Chondrocyte (in vitro differentiated cells): ENCODE measurements at regions not wholly inside any gene's neighbourhood (a gene's known extent, or its start where the extent isn't known, plus 50 kb on each side); places are given as distances from the start of the nearest gene placed in this dataset.

Experiments
- DNase-seq: peaks from one replicate; pipeline ENCODE4 v3.0.0; 2021; ENCODE audit warnings: mixed read lengths, low spot score
- H3K27ac Mint-ChIP-seq: one replicate; pipeline ENCODE4 v1.8.0; 2021; ENCODE audit warnings: mild to moderate bottlenecking, moderate library complexity, mixed read lengths; ENCODE audit not compliant: unreplicated experiment
- H3K27me3 Mint-ChIP-seq: 2 replicates; pipeline ENCODE4 v1.8.0; 2021; ENCODE audit warnings: low read depth, mixed read lengths
- H3K36me3 Mint-ChIP-seq: 2 replicates; pipeline ENCODE4 v1.8.0; 2021; ENCODE audit warnings: low read depth, mixed read lengths
- H3K4me1 Mint-ChIP-seq: 2 replicates; pipeline ENCODE4 v1.8.0; 2021; ENCODE audit warnings: low read depth, mild to moderate bottlenecking, mixed read lengths
- H3K4me3 Mint-ChIP-seq: one replicate; pipeline ENCODE4 v1.8.0; 2021; ENCODE audit warnings: mild to moderate bottlenecking, moderate library complexity, mixed read lengths; ENCODE audit not compliant: unreplicated experiment
- H3K9me3 Mint-ChIP-seq: 2 replicates; pipeline ENCODE4 v1.8.0; 2021; ENCODE audit warnings: low read depth, mixed read lengths
- CTCF ChIP-seq: fragments of 200-600 bp; sonication (generic); IDR thresholded peaks from 2 replicates; pipeline ENCODE4 v1.5.0; 2021; ENCODE audit warnings: antibody characterized with exemption, mild to moderate bottlenecking, moderate library complexity

GRCh38 chr6:150482883-150483409 is 114.1 kb downstream of the IYD start:
- Mint-ChIP-seq H3K9me3 (peaks cover 2% of the 10 kb centered on the region), H3K36me3 (no peaks in the 10 kb centered on the region), H3K27me3 (peaks cover 1% of the 10 kb centered on the region), H3K4me3 (no peak overlapping the region), H3K27ac (no peak overlapping the region), H3K4me1 (peaks cover 6% of the 10 kb centered on the region)
- TF ChIP-seq CTCF = no peak
- no peak for DNase-seq

- TF ChIP-seq CTCF = no peak
- Mint-ChIP-seq H3K4me1 (no peaks in the 10 kb centered on the region), H3K27ac (no peak overlapping the region), H3K4me3 (no peak overlapping the region), H3K9me3 (peaks cover under 1% of the 10 kb centered on the region), H3K36me3 (no peaks in the 10 kb centered on the region), H3K27me3 (no peaks in the 10 kb centered on the region)
- DNase-seq = no peak
Measured at GRCh38 chr6:150485161-150485958, 114.3 kb upstream of the PLEKHG1 start.

- Mint-ChIP-seq H3K4me3 (no peak overlapping the region), H3K4me1 (no peaks in the 10 kb centered on the region), H3K27me3 (no peaks in the 10 kb centered on the region), H3K27ac (no peak overlapping the region), H3K36me3 (no peaks in the 10 kb centered on the region), H3K9me3 (no peaks in the 10 kb centered on the region)
- no peak for DNase-seq
- no peak for TF ChIP-seq CTCF
Measured at GRCh38 chr6:150486048-150486447, 113.6 kb upstream of the PLEKHG1 start.

GRCh38 chr6:150490586-150490985 is 109.1 kb upstream of the PLEKHG1 start:
- H3K9me3 Mint-ChIP-seq = peaks cover 2% of the 10 kb centered on the region
- H3K36me3 Mint-ChIP-seq = no peaks in the 10 kb centered on the region
- no peaks in the 10 kb centered on the region for H3K27me3 Mint-ChIP-seq
- no peak for TF ChIP-seq CTCF
- H3K4me1 Mint-ChIP-seq = peaks cover 13% of the 10 kb centered on the region
- H3K27ac Mint-ChIP-seq = no peak overlapping the region
- no peak overlapping the region for H3K4me3 Mint-ChIP-seq
- DNase-seq = no peak

- no peak overlapping the region for H3K4me3 Mint-ChIP-seq
- peaks cover 13% of the 10 kb centered on the region for H3K4me1 Mint-ChIP-seq
- peak overlapping the region; percentile 51 for H3K27ac Mint-ChIP-seq
Measured at GRCh38 chr6:150491131-150491810, 108.4 kb upstream of the PLEKHG1 start.

More at GRCh38 chr6:150491131-150491810, 108.4 kb upstream of the PLEKHG1 start:
- no peak for TF ChIP-seq CTCF
- DNase-seq = no peak
- peaks cover 2% of the 10 kb centered on the region for H3K9me3 Mint-ChIP-seq
- H3K36me3 Mint-ChIP-seq = no peaks in the 10 kb centered on the region
- no peaks in the 10 kb centered on the region for H3K27me3 Mint-ChIP-seq
